Fibroblast of lung (primary cell): ENCODE measurements at regions not wholly inside any gene's neighbourhood (a gene's known extent, or its start where the extent isn't known, plus 50 kb on each side); places are given as distances from the start of the nearest gene placed in this dataset.

Experiments used
- CTCF ChIP-seq, 2 donors: IDR thresholded peaks in 1 of 2; conservative IDR thresholded peaks in 1 of 2; 1 replicate in 1 of 2; 2 replicates in 1 of 2; pipeline ENCODE4 v1.5.1; 2011 to 2012; ENCODE audit warnings: low read length in 2 of 2, control low read depth in 1 of 2, inconsistent platforms in 1 of 2, low read depth in 1 of 2, mild to moderate bottlenecking in 1 of 2
- EZH2 ChIP-seq: IDR thresholded peaks from 2 replicates; pipeline ENCODE4 v1.5.1; 2012; ENCODE audit warnings: low read length, control low read depth, mild to moderate bottlenecking; ENCODE audit errors: missing control alignments

DNA sequence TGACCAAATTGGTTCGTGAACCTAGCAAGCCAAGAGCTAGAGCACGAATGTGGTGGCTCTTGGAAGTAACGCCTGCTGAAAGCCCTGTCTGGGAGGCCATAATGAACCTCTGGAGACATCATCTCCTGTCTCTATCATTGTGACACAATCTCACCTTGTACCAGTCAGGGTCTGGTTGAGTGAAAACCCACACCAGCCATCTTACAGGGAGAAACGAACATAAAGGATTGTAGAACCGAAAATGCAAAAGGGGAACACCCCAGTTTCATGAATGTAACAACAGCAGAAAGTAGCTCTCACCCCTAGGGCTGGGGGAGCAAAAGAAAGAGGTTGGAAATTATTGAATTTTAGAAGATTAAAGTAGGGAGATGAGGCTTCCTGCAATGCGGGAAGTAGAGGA lies 50.9 kb upstream of the TAB2 start:
- TF ChIP-seq CTCF (conservative IDR thresholded peaks at IDR 0.05 in 1 of 2, IDR thresholded peaks at IDR 0.05 in 1 of 2; ENCODE audit: low read depth in 1 of 2, low read length in 2 of 2) (no peak), EZH2 (no peak)
